ENCODE measurements at regions not wholly inside any gene's neighbourhood (a gene's known extent, or its start where the extent isn't known, plus 50 kb on each side); places are given as distances from the start of the nearest gene placed in this dataset.
"Not testable (repeated sequence)": the region's sequence is repeated elsewhere in the genome, so short reads cannot be mapped to it uniquely, and the experiment has no call there.

- no peak for DNase-seq
These were observed 95.2 kb downstream of the PLCE1 start for GRCh38 chr10:94088926-94089381.

- no peak for DNase-seq
These were observed 97.9 kb downstream of the PLCE1 start for GRCh38 chr10:94091649-94092048.

GRCh38 chr10:94092848-94093247 lies 99.1 kb downstream of the PLCE1 start:
- DNase-seq = no peak

- DNase-seq = no peak
These were observed 99.7 kb downstream of the PLCE1 start for GRCh38 chr10:94093286-94093905.

GRCh38 chr10:94094540-94094939 lies 100.8 kb downstream of the PLCE1 start:
- DNase-seq = no peak

- DNase-seq = no peak
These were observed 103.9 kb downstream of the PLCE1 start for GRCh38 chr10:94097656-94098055.

- DNase-seq = no peak
These were observed 105.2 kb downstream of the PLCE1 start for GRCh38 chr10:94098896-94099295.

GRCh38 chr10:94101894-94102293 lies 108.2 kb downstream of the PLCE1 start:
- no peak for DNase-seq

- DNase-seq = no peak
These were observed 108.7 kb downstream of the PLCE1 start for GRCh38 chr10:94102436-94102835.

GRCh38 chr10:94103192-94103591 lies 109.5 kb downstream of the PLCE1 start:
- no peak for DNase-seq

GRCh38 chr10:94103801-94104221 lies 110.1 kb downstream of the PLCE1 start:
- DNase-seq = no peak

GRCh38 chr10:94104316-94105000 lies 110.7 kb downstream of the PLCE1 start:
- DNase-seq = no peak

GRCh38 chr10:94105226-94105625 lies 111.5 kb downstream of the PLCE1 start:
- DNase-seq = no peak

- no peak for DNase-seq
These were observed 113.5 kb downstream of the PLCE1 start for GRCh38 chr10:94107191-94107590.

GRCh38 chr10:94108200-94108599 lies 114.5 kb downstream of the PLCE1 start:
- DNase-seq = no peak

GRCh38 chr10:94111367-94111766 lies 117.6 kb downstream of the PLCE1 start:
- no peak for DNase-seq

- no peak for DNase-seq
These were observed 118.6 kb downstream of the PLCE1 start for GRCh38 chr10:94112321-94112720.

- DNase-seq = no peak
These were observed 122.0 kb downstream of the PLCE1 start for GRCh38 chr10:94115725-94116124.

GRCh38 chr10:94116848-94117247 lies 123.1 kb downstream of the PLCE1 start:
- no peak for DNase-seq

GRCh38 chr10:94122211-94122610 lies 128.5 kb downstream of the PLCE1 start:
- DNase-seq = no peak

GRCh38 chr10:94123258-94123995 lies 129.7 kb downstream of the PLCE1 start:
- DNase-seq = no peak

GRCh38 chr10:94124147-94124546 lies 130.4 kb downstream of the PLCE1 start:
- not testable (repeated sequence) for DNase-seq

- DNase-seq = not testable (repeated sequence)
These were observed 131.5 kb downstream of the PLCE1 start for GRCh38 chr10:94125268-94125667.

- no peak for DNase-seq
These were observed 132.1 kb downstream of the PLCE1 start for GRCh38 chr10:94125856-94126255.
